Memory B cell (primary cell): ENCODE measurements at regions not wholly inside any gene's neighbourhood (a gene's known extent, or its start where the extent isn't known, plus 50 kb on each side); places are given as distances from the start of the nearest gene placed in this dataset.

ENCODE experiments used
- ATAC-seq: fragments of 150-1000 bp; cut with Tn5 transposase; 2 replicates; pipeline ENCODE4 v1.10.0; 2021; ENCODE audit warnings: low read depth, mild to moderate bottlenecking, moderate library complexity
- DNase-seq, 2 donors: peaks; one replicate each; pipeline ENCODE4 v3.0.0; 2022; ENCODE audit warnings: low spot score in 2 of 2
- H3K27ac Mint-ChIP-seq: one replicate; pipeline ENCODE4 v1.8.0; 2022; ENCODE audit warnings: mild to moderate bottlenecking, moderate library complexity, mixed read lengths
- H3K27me3 Mint-ChIP-seq: one replicate; pipeline ENCODE4 v1.8.0; 2022; ENCODE audit warnings: mixed read lengths
- H3K36me3 Mint-ChIP-seq: one replicate; pipeline ENCODE4 v1.8.0; 2022; ENCODE audit warnings: mild to moderate bottlenecking, mixed read lengths
- H3K4me1 Mint-ChIP-seq: one replicate; pipeline ENCODE4 v1.8.0; 2022; ENCODE audit warnings: mixed read lengths
- H3K4me3 Mint-ChIP-seq: one replicate; pipeline ENCODE4 v1.8.0; 2022; ENCODE audit warnings: mild to moderate bottlenecking, moderate library complexity, mixed read lengths
- H3K9me3 Mint-ChIP-seq: one replicate; pipeline ENCODE4 v1.8.0; 2022; ENCODE audit warnings: mixed read lengths

DNA sequence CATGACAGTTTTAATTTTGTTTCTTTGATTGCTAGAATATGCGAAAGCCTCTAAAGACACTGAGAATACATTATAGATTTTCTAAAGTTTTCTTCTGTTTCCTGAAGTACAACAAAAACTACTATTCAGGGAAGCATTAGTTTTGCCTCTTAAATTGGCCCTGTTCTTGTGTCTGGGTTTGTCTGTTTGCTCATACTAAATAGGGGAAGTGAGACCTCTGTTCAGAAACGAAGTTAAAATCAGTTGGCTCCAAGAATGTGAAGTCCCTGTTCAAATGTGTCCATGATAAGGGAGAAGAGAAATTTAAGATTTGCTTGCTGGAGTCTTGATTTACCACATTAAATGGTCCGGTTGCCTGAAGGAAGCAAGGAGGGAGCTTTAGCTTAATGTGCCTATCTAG lies 327.3 kb upstream of the GBE1 start:
- H3K27me3 Mint-ChIP-seq = no peaks in the 10 kb centered on the region
- H3K4me1 Mint-ChIP-seq = no peaks in the 10 kb centered on the region
- H3K36me3 Mint-ChIP-seq = no peaks in the 10 kb centered on the region
- DNase-seq (no peak), ATAC-seq (no peak)
- no peak overlapping the region for H3K4me3 Mint-ChIP-seq
- H3K9me3 Mint-ChIP-seq = no peaks in the 10 kb centered on the region
- H3K27ac Mint-ChIP-seq = no peak overlapping the region

DNA sequence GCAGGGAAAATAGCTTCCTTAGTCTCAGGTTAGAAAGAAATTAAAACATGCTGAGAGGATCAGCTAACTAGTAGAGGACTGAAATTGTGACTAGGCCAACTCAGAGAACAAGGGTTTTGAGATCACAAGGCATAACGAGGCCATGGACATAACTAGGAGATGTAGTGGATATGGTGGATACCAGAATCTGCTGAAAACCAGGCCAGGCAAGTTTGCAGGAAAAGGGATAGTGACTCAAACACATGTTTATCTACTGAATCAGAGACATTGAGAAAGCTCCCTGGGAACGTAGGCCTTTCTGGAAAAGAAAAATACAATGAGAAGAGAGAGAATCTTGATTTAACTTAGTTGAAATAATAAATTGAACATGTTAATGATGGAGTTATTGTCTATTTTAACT lies 326.5 kb upstream of the GBE1 start:
- no peak overlapping the region for H3K27ac Mint-ChIP-seq
- ATAC-seq (no peak), DNase-seq (no peak)
- no peaks in the 10 kb centered on the region for H3K4me1 Mint-ChIP-seq
- peaks cover 1% of the 10 kb centered on the region for H3K27me3 Mint-ChIP-seq
- H3K36me3 Mint-ChIP-seq = no peaks in the 10 kb centered on the region
- no peaks in the 10 kb centered on the region for H3K9me3 Mint-ChIP-seq
- H3K4me3 Mint-ChIP-seq = no peak overlapping the region

GRCh38 chr3:82085851-82086475 lies 324.5 kb upstream of the GBE1 start:
- no peak for DNase-seq
- ATAC-seq = no peak
- no peak overlapping the region for H3K4me3 Mint-ChIP-seq
- H3K27ac Mint-ChIP-seq = no peak overlapping the region
- H3K36me3 Mint-ChIP-seq = no peaks in the 10 kb centered on the region
- peaks cover 1% of the 10 kb centered on the region for H3K27me3 Mint-ChIP-seq
- no peaks in the 10 kb centered on the region for H3K9me3 Mint-ChIP-seq
- no peaks in the 10 kb centered on the region for H3K4me1 Mint-ChIP-seq

- no peaks in the 10 kb centered on the region for H3K9me3 Mint-ChIP-seq
- no peak overlapping the region for H3K4me3 Mint-ChIP-seq
- H3K27me3 Mint-ChIP-seq = peaks cover 1% of the 10 kb centered on the region
Measured at GRCh38 chr3:82085356-82085755, 323.9 kb upstream of the GBE1 start.

GRCh38 chr3:82084824-82085223 lies 323.4 kb upstream of the GBE1 start:
- no peaks in the 10 kb centered on the region for H3K4me1 Mint-ChIP-seq
- ATAC-seq (no peak), DNase-seq (no peak)
- H3K36me3 Mint-ChIP-seq = no peaks in the 10 kb centered on the region
- H3K27ac Mint-ChIP-seq = no peak overlapping the region
- H3K4me3 Mint-ChIP-seq = no peak overlapping the region
- H3K9me3 Mint-ChIP-seq = no peaks in the 10 kb centered on the region
- H3K27me3 Mint-ChIP-seq = peaks cover 1% of the 10 kb centered on the region

More at GRCh38 chr3:82085356-82085755, 323.9 kb upstream of the GBE1 start:
- ATAC-seq (no peak), DNase-seq (no peak)
- Mint-ChIP-seq H3K36me3 (no peaks in the 10 kb centered on the region), H3K4me1 (no peaks in the 10 kb centered on the region), H3K27ac (no peak overlapping the region)

DNA sequence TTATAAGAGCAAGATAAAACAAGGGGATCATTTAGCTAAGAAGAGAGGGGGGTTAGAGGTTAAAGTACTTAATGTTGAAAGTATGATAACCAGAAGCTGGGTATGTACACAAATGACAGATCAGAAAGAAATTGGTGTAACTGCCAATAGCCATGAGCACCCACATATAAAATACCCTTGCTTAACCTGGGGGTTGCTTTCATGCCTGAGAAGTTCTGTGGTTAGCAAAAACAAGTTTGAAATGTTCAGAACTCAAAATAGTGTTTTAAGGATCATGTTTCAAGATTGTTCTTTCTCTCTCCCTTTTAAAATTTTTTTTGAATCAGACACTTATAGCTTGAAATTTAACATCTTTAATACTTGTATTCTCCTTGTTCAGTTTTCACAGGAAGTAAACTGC lies 321.4 kb upstream of the GBE1 start:
- DNase-seq = no peak
- Mint-ChIP-seq H3K27me3 (peaks cover 1% of the 10 kb centered on the region), H3K36me3 (no peaks in the 10 kb centered on the region), H3K4me3 (no peak overlapping the region), H3K9me3 (no peaks in the 10 kb centered on the region), H3K4me1 (no peaks in the 10 kb centered on the region), H3K27ac (no peak overlapping the region)
- ATAC-seq = no peak

DNA sequence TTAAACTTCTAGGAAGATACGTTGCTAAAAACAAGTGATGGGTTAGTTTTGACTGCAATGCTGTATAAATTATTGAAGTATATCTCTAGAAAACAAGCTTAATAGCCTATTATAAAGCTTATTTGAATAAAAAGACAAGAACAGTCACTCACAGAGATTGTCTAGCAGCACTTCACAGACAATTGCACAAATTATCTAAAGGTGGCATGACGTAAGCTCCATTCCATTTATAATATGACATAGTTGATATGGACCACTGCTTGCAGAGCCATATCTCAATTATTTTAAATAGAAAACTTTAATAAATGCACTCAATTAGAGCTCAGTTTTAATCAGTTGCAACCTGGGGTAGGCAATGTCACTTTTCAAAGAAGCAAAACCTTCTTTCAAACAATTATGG lies 319.9 kb upstream of the GBE1 start:
- no peaks in the 10 kb centered on the region for H3K9me3 Mint-ChIP-seq
- H3K36me3 Mint-ChIP-seq = no peaks in the 10 kb centered on the region
- no peaks in the 10 kb centered on the region for H3K4me1 Mint-ChIP-seq
- H3K27ac Mint-ChIP-seq = no peak overlapping the region
- H3K27me3 Mint-ChIP-seq = peaks cover 1% of the 10 kb centered on the region
- no peak for ATAC-seq
- no peak for DNase-seq
- no peak overlapping the region for H3K4me3 Mint-ChIP-seq

DNA sequence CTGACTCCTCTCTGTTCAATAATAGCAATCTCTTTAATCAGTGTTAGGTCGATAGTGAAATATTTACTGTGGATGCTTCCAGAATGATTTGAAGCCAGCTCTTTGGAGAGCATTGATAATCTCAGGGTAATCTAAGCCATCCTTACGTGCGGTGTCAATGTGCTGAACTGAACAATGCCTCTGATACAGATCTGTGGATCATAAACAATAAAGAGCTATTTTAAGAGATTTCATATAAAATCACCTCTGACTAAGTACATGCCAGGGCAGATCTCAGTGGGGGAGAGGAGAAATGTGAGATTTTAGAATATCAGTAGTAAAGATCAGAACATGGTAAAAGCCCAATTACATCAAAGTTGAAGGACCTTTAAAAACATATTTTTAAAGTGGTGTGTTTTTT lies 319.3 kb upstream of the GBE1 start:
- Mint-ChIP-seq H3K9me3 (no peaks in the 10 kb centered on the region), H3K36me3 (no peaks in the 10 kb centered on the region), H3K4me3 (no peak overlapping the region), H3K4me1 (no peaks in the 10 kb centered on the region), H3K27ac (no peak overlapping the region), H3K27me3 (peaks cover 1% of the 10 kb centered on the region)
- no peak for DNase-seq
- ATAC-seq = no peak

- DNase-seq (no peak), ATAC-seq (no peak)
- Mint-ChIP-seq H3K27me3 (peaks cover 1% of the 10 kb centered on the region), H3K4me1 (no peaks in the 10 kb centered on the region), H3K36me3 (no peaks in the 10 kb centered on the region), H3K4me3 (no peak overlapping the region), H3K9me3 (no peaks in the 10 kb centered on the region), H3K27ac (no peak overlapping the region)
Measured at GRCh38 chr3:82080261-82080660, 318.8 kb upstream of the GBE1 start.

DNA sequence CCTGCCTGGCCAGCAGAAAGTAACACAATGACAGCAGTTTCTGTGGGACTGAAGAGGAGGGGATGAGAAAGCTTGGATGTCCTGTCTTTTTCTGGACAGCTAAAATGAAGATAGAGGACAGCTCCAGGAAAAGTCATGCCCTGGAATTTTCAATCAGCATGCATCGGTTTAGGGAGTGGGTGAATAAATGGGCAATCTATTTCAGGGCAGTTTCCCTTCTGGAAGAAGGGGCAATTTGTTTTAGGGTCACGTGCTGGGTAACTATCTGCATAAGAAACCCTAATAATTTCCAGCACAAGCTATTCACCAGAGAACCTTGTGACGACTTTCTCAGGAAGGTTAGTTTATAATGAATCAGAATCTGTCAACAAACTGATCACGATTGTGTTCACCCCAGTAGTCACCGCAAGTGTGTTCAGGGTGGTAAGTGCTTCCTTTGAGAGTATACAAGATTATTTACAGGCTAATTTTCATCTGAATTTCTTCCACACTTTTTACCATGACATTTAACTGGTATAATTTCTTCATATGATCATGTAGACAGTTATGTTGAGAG lies 318.0 kb upstream of the GBE1 start:
- H3K9me3 Mint-ChIP-seq = no peaks in the 10 kb centered on the region
- H3K4me3 Mint-ChIP-seq = no peak overlapping the region

DNA sequence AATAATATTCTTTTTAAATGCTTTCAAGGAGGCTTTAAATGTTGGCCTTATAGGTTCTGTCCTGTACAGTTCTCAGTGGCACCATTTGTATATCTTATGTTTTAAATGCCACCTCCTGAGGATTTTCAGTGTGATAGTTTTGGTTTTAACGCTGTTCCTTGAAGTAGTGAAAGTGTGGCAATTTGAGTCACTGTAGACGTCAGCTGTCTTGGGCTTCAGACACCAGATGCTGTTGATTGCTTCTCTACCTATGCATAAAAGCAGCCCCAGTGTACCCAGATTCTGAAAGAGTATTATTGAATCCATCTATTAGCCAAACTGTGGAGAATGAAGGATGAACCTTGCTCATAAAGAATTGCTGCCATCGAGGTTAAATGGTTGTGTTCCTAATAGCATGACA lies 316.8 kb upstream of the GBE1 start:
- Mint-ChIP-seq H3K9me3 (no peaks in the 10 kb centered on the region), H3K27ac (no peak overlapping the region), H3K4me3 (no peak overlapping the region), H3K27me3 (no peaks in the 10 kb centered on the region), H3K36me3 (no peaks in the 10 kb centered on the region), H3K4me1 (no peaks in the 10 kb centered on the region)
- ATAC-seq (no peak), DNase-seq (no peak)

More for the DNA sequence above, 318.0 kb upstream of the GBE1 start:
- ATAC-seq = no peak
- DNase-seq = no peak
- no peaks in the 10 kb centered on the region for H3K4me1 Mint-ChIP-seq
- peaks cover 1% of the 10 kb centered on the region for H3K27me3 Mint-ChIP-seq
- H3K27ac Mint-ChIP-seq = no peak overlapping the region
- H3K36me3 Mint-ChIP-seq = no peaks in the 10 kb centered on the region

DNA sequence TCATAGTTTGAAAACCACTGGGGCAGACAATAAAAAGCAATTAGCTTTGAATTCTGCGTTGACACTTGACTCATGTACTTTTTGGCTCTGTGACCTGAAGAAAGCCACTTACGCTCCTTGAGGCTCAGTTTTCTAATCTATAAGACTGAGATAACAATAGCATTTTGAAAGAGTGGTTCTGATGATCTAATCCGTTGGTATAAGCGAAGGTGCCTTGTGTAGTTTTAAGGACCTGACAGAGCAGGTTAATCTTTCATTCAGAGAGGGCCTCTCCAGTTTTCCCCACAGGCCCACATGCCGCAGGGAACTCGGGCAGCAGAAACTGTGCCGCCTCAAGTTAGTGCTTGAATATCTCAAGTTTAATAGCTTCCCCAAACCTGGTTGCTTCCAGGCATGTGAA lies 306.0 kb upstream of the GBE1 start:
- Mint-ChIP-seq H3K9me3 (no peaks in the 10 kb centered on the region), H3K36me3 (no peaks in the 10 kb centered on the region), H3K27ac (no peak overlapping the region), H3K4me1 (no peaks in the 10 kb centered on the region), H3K27me3 (no peaks in the 10 kb centered on the region), H3K4me3 (no peak overlapping the region)
- ATAC-seq = no peak
- no peak for DNase-seq

DNA sequence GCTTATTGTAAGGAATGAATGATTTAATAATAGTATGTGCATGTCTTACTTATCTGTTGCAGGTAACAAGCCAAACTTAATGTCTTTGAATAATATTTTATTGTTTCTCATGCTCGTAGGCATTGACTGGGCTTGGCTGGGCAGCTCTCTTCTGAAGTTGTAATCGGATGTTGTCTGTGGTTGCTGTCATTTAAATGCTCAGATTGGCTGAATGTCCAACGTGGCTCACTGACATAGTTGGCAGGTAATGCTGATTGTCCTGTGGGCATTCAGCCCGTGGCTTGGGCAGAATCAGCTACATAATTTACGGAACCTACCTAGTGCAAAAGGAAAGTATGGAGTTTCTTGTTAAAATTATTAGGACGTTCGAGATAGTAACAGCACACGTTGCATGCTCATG lies 297.4 kb upstream of the GBE1 start:
- Mint-ChIP-seq H3K4me3 (no peak overlapping the region), H3K27me3 (no peaks in the 10 kb centered on the region), H3K4me1 (no peaks in the 10 kb centered on the region), H3K9me3 (no peaks in the 10 kb centered on the region), H3K27ac (no peak overlapping the region), H3K36me3 (no peaks in the 10 kb centered on the region)
- no peak for DNase-seq
- no peak for ATAC-seq

GRCh38 chr3:82055792-82056191 lies 294.3 kb upstream of the GBE1 start:
- Mint-ChIP-seq H3K4me1 (no peaks in the 10 kb centered on the region), H3K36me3 (no peaks in the 10 kb centered on the region), H3K27ac (no peak overlapping the region), H3K9me3 (no peaks in the 10 kb centered on the region), H3K4me3 (no peak overlapping the region), H3K27me3 (no peaks in the 10 kb centered on the region)
- ATAC-seq = no peak
- DNase-seq = no peak

- Mint-ChIP-seq H3K27ac (no peak overlapping the region), H3K9me3 (no peaks in the 10 kb centered on the region), H3K4me3 (no peak overlapping the region), H3K27me3 (no peaks in the 10 kb centered on the region), H3K36me3 (no peaks in the 10 kb centered on the region), H3K4me1 (no peaks in the 10 kb centered on the region)
- no peak for ATAC-seq
- DNase-seq = no peak
Measured at GRCh38 chr3:82054849-82055248, 293.4 kb upstream of the GBE1 start.
